GM21723 (cell line): ENCODE measurements at regions not wholly inside any gene's neighbourhood (a gene's known extent, or its start where the extent isn't known, plus 50 kb on each side); places are given as distances from the start of the nearest gene placed in this dataset.
"Not testable (repeated sequence)": the region's sequence is repeated elsewhere in the genome, so short reads cannot be mapped to it uniquely, and the experiment has no call there.

ENCODE experiments used
- ATAC-seq: cut with Tn5 transposase; IDR thresholded peaks from one replicate; pipeline ENCODE4 v1.9.1; 2021; ENCODE audit warnings: mild to moderate bottlenecking, moderate library complexity; ENCODE audit not compliant: unreplicated experiment

GRCh38 chr5:98321361-98321760, 452.1 kb upstream of the RGMB start:
- ATAC-seq, result no peak

DNA sequence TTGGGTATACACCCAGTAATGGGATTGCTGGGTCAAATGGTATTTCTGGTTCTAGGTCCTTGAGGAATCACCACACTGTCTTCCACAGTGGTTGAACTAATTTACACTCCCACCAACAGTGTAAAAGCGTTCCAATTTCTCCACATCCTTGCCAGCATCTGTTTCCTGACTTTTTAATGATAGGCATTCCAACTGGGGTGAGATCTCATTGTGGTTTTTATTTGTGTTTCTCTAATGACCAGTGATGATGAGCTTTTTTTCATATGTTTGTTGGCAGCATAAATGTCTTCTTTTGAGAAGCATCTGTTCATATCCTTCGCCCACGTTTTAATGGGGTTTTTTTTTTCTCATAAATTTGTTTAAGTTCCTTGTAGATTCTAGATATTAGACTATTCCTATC, 448.3 kb upstream of the RGMB start:
- ATAC-seq, result not testable (repeated sequence)

DNA sequence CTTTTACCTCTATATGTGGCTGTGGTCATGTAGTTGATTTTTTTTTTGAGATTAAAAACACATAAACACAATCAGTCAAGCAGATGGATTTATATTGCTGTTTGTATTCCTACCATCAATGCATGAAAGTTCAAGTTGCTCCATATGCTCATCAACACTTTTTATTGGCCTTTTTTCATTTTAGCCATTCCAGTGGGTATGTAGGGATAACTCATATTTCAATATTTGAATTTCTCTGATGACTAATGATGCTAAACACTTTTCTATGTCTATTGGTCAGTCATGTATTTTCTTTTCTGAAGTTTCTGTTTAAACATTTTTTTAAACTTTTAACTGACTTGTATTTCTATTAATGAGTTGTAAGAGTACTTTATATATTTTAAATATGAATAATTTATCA, 445.4 kb upstream of the RGMB start:
- no peak for ATAC-seq

- ATAC-seq, result no peak
Observed at GRCh38 chr5:98330871-98331270, 442.6 kb upstream of the RGMB start.

GRCh38 chr5:98333921-98334320, 439.5 kb upstream of the RGMB start:
- no peak for ATAC-seq

DNA sequence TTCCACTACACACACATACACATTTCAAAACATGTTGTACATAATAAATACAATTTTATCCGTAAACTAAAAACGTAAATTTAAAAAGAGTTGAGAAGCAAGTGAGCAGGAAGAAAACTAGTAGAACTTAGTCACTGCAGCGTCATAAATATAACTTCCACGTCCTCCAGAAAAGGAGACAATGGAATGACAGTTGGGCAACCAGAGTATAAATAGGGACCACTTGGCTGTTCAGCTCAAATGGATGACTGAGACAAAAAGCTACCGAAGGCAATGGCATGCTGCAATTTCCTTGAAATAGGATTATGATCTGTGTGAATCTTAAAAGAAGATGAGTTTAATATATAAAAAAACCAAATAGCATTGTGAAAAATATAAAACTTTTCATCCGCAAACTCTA, 438.5 kb upstream of the RGMB start:
- no peak for ATAC-seq

GRCh38 chr5:98339141-98339848, 434.2 kb upstream of the RGMB start:
- ATAC-seq, result no peak

DNA sequence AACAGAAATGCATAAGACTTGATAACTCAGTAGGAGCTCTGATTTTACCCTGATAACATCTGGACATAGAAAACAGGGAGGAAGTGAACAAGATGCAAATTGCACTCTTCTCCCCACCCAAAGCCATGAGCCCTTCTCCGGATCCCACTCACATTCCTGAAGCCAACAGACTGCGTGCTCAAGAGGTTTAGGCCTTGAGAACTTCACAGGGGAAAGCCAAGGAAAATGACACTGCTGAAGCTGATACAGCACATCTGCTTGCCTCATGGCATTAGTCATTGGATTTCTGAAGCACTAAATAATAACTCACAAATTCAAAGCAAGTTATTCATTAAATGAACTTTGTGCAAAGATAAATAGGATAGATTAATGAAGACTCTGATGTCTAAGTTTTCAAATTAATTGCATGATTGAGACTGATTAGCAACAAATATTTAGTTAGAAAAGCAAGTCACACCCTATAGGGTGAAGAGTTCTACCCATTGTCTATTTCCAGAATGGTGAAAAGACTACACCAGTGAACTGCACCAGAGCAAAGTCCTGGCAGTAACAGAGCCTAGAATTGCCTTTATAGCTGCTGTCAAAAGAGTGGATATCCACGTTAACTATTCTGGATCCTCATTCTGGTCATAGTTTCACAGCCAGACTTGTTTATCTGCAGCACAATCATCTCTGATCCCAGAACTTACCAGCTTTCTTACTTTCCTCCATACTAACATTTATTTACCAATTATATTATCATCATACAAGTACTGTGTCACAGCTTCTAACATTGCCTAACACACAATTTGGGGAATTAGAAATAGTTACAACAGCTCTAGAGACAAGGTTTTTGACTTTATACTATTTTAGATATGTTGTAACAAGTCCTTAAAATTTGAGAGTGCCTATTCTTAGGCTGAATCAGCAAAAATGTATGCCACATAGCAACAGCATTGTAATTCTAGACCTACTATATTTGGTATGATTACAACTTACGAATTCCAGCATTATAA, 432.1 kb upstream of the RGMB start:
- no peak for ATAC-seq

GRCh38 chr5:98342958-98343660, 430.4 kb upstream of the RGMB start:
- ATAC-seq, result not testable (repeated sequence)

DNA sequence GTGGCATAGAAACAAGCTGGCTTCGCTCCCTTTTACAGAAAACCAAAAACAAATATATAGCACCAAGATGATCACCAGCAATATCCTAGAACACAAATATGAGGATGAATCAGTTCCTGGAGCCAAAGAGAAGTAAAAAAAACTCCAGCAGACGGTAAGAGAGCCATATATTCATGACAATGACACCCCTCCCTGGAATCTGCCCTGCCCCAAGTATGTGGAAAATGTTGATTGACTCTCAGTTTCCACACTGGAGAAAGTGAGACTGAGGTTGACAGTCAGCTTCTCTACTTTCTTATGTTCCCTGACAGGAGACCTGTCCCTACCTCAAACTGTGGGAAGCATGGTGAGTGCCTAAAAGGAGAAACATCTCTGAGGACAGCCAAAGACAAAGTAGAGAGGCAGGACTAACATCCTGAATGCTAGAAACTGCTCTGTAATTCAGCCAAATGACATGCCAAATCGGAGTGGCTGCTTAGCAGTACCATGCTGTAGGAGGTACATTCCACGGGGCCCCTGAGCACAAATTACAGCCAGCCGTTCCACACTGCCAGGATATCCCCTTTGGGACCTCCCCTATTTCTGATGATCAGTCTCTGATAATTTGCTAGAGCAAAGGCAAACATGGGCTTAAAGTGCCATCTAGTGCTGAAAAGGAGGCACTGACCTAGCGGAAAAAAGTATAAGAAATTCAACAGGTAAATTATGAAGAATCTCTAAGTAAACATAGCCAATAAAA, 424.0 kb upstream of the RGMB start:
- ATAC-seq, result no peak

DNA sequence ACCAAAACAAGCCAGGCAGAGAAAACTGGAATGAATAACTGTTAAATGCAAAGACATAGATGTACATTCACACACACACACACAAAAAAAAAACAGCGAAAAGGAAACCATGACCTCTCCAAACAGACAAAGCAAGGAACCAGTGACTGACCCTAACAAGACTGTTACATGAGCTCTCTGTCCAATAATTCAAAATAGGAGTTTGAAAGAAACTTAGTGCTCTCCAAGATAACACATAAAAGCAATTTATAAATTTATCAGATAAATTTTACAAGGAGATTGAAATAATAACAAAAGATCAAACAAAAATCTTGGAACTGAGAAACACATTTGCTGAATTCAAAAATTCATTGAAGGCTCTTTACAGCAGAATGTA, 423.5 kb upstream of the RGMB start:
- no peak for ATAC-seq

GRCh38 chr5:98354922-98355321, 418.5 kb upstream of the RGMB start:
- ATAC-seq, result no peak

GRCh38 chr5:98360548-98360947, 412.9 kb upstream of the RGMB start:
- no peak for ATAC-seq

GRCh38 chr5:98363157-98363556, 410.3 kb upstream of the RGMB start:
- ATAC-seq, result no peak

- ATAC-seq, result no peak
Observed at GRCh38 chr5:98364549-98364948, 408.9 kb upstream of the RGMB start.

DNA sequence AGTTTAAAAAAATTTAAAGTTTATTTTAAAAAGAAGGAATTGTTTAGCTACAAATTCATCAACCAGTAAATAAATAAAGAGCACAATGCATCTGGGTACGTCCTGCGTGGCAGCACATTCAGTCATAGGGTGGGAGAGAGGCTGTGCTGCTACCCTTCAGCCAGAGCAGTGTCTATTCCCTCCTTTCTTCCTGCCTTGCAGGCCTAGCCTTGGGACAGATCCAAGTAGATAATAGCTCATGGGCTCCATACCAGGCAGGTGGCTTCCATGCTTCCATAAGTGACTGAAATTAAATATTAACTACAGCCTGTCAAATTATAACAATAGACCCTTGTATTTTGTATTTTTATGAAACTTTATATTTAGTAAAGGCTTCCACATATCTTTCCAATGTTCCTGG, 408.3 kb upstream of the RGMB start:
- ATAC-seq, result no peak

- no peak for ATAC-seq
Observed at GRCh38 chr5:98368141-98368540, 405.3 kb upstream of the RGMB start.

GRCh38 chr5:98372351-98372750, 401.1 kb upstream of the RGMB start:
- no peak for ATAC-seq

GRCh38 chr5:98391921-98392625, 381.4 kb upstream of the RGMB start:
- no peak for ATAC-seq

DNA sequence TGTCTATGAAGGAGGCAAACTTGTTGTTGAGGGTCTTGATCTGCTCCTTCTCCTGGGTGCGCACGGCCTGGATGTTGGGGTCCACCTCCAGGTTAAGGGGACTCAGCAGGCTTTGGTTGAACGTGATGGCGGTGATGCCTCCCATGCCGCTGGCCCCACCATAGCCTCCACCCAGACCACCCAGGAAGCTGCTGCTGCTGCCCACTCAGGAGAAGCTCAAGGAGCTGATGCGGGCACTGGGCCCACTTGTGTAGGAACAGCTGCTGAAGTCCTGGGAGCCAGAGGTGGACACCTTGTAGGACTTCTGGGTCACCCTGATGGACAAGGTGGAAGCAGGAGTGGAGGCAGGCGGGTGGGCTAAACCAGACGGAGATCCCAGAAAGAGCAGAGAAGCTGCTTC, 380.3 kb upstream of the RGMB start:
- not testable (repeated sequence) for ATAC-seq
